ENCODE measurements at regions not wholly inside any gene's neighbourhood (a gene's known extent, or its start where the extent isn't known, plus 50 kb on each side); places are given as distances from the start of the nearest gene placed in this dataset.

DNA sequence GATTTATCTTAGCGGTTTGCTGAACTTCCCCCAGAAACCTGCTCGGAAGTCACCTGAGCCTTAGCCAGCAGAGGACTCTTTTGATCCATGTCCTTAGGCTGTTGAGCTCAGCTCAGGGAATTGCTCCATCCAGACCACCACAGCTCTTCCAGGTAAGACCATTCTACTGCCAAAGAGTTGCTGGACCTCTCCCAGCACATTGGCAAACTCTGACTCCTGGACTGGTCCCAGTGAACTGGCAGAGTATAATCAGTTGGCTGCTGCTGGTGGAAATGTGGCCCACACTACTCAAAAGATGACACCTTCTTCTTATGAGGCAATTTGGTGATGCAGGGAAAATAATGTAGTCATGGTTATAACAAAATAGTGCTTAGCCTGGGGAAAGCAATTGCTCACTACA lies 308.8 kb upstream of the FIGN start:
- no peak overlapping the region for H3K4me3 ChIP-seq
- TF ChIP-seq, protein P1, sequence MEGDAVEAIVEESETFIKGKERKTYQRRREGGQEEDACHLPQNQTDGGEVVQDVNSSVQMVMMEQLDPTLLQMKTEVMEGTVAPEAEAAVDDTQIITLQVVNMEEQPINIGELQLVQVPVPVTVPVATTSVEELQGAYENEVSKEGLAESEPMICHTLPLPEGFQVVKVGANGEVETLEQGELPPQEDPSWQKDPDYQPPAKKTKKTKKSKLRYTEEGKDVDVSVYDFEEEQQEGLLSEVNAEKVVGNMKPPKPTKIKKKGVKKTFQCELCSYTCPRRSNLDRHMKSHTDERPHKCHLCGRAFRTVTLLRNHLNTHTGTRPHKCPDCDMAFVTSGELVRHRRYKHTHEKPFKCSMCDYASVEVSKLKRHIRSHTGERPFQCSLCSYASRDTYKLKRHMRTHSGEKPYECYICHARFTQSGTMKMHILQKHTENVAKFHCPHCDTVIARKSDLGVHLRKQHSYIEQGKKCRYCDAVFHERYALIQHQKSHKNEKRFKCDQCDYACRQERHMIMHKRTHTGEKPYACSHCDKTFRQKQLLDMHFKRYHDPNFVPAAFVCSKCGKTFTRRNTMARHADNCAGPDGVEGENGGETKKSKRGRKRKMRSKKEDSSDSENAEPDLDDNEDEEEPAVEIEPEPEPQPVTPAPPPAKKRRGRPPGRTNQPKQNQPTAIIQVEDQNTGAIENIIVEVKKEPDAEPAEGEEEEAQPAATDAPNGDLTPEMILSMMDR (IDR thresholded peaks at IDR 0.05): no peak
- DNase-seq (ENCODE audit: low spot score): peak; percentile 76
- H3K27ac ChIP-seq: no peak overlapping the region

DNA sequence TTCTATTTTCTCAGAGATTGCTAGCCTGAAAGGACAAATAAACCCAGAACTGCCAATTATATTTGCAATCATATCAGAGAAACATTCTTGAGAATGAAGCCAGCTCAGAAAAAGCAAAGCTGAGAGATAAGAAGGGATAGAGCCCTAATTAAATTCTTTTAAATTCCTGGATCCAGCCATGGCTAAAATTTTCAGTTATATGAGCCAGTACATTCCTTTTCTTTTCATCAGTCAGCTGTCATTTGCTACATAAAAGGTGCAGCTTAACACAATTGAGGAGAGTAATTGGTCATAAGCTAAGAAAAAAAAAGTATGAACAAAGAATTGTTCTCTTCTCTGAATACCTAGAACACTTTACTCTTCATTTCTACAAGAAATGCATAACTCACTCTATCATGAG lies 303.5 kb upstream of the FIGN start:
- Histone ChIP-seq H3K27ac (peak overlapping the region in 1 of 2 donors; percentile 30), H3K4me3 (no peak overlapping the region)
- TF ChIP-seq, protein P1 (IDR thresholded peaks at IDR 0.05): no peak
- DNase-seq (ENCODE audit: low spot score): no peak

DNA sequence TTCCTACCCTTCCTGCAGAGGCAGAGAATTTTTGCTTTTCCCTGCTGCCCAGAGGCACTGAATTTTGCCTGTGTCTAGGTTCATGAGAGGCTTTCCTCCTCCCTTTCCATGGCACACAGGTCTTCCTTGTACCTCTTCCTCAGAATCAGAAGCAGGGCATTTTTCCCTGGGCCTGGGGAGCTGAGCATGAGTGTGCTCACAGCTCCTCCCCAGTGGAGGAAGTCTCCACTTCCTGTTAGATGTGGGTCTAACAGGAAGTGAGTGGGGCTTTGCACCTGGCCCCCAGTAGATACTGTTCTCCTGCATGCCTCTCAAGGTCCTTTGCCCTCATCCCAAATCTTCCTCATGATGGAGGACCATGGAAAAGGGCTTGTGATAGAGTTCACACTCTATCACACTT lies 297.2 kb upstream of the FIGN start:
- TF ChIP-seq, protein P1 (IDR thresholded peaks at IDR 0.05): no peak
- Histone ChIP-seq H3K4me3 (no peak overlapping the region), H3K27ac (no peak overlapping the region)
- DNase-seq (ENCODE audit: low spot score): no peak

DNA sequence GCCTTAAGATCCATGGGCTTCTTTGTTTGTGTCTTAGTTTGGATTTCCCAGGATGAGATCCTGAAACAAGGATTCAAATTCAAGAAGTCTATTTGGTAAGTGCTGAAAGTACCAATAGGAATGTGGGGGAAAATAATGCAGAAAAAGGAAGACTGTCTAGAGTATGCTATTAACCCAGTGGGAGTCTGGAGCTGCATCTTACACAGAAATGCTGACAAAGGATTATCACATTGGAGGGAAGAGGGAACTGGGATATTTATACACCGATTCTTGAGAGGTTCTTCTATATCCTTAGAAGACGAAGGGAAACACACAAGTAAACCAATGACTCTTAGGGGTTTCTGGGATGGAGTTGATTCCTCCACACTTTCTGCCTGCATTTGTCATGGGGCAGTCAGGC lies 294.8 kb upstream of the FIGN start:
- DNase-seq (ENCODE audit: low spot score): no peak
- no peak overlapping the region for H3K27ac ChIP-seq
- TF ChIP-seq, protein P1 (IDR thresholded peaks at IDR 0.05): no peak
- no peak overlapping the region for H3K4me3 ChIP-seq

DNA sequence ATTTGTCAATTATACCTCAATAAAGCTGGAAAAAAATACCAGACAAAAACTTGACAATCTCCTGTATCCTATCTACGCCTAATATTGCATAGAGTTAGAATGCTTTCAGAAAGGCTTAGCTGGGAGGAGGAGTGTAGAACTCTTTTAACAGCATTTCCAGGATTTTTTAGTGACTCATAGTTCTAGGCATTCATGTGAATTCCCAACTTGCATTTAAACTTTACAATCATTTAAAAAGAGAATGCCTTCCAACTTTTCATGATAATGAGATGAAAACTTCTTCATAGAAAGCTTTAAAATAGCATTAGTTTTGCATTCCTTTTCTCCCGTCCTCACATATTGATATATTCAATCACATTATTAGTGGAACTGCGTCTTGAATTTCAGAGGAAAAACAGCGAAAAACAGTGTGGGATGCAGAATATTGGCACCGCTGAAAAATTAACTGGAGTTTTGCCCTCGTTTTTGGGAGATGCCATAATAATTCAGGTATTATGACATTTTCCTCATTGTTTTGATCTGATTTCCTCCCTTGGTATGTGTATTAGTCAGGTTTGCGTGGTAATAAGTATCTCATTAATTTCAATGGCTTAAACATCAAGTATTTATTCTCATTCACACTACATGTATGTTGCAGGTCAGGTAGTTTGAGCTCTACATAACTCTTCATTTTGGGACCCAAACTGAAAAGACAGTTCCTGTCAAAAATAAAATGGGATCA lies 293.2 kb upstream of the FIGN start:
- Histone ChIP-seq H3K27ac (peak overlapping the region in 1 of 2 donors; percentile 26), H3K4me3 (peak overlapping the region; percentile 7)
- TF ChIP-seq, protein P1 (IDR thresholded peaks at IDR 0.05): no peak
- no peak for DNase-seq (ENCODE audit: low spot score)

DNA sequence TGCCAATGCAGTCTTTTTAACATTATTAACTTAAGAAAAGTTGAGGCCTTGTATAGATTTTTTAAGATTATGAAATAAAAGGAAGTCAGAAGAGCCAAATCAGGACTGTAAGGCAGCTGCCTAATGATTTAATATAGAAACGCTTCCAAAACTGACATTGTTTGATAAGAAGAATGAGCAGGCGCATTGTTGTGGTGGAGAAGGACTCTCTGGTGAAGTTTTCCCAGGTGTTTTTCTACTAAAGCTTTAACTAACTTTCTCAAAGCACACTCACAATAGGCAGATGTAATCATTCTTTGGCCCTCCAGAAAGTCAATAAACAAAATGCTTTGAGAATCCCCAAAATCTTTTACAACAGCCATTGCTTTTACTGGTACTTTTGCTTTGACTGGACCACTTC lies 288.6 kb upstream of the FIGN start:
- TF ChIP-seq, protein P1 (IDR thresholded peaks at IDR 0.05): no peak
- Histone ChIP-seq H3K4me3 (no peak overlapping the region), H3K27ac (peak overlapping the region in 1 of 2 donors; percentile 35)
- no peak for DNase-seq (ENCODE audit: low spot score)

DNA sequence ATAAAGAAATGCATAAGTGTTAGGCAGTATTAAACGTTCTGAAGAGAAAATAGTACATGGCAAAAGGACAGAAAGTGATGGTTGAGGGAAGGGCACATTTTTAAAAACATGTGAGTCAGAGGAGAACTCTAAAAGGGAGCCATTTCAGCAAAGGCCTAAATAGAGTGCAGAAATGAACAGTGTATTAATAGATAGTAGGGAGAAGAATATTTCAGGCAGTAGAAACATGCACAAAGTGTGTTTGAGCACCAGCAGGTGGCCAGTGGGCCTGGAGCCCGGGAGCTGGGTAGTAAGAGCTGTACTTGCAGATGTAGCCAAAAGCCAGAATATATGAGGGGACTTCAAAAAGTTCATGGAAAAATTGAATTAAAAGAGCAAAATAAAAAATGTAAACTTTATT lies 288.1 kb upstream of the FIGN start:
- Histone ChIP-seq H3K27ac (peak overlapping the region in 1 of 2 donors; percentile 65), H3K4me3 (no peak overlapping the region)
- TF ChIP-seq, protein P1 (IDR thresholded peaks at IDR 0.05): no peak
- DNase-seq (ENCODE audit: low spot score): no peak

All from coronary artery (tissue), 2 donors.